ENCODE measurements at regions not wholly inside any gene's neighbourhood (a gene's known extent, or its start where the extent isn't known, plus 50 kb on each side); places are given as distances from the start of the nearest gene placed in this dataset.

DNA sequence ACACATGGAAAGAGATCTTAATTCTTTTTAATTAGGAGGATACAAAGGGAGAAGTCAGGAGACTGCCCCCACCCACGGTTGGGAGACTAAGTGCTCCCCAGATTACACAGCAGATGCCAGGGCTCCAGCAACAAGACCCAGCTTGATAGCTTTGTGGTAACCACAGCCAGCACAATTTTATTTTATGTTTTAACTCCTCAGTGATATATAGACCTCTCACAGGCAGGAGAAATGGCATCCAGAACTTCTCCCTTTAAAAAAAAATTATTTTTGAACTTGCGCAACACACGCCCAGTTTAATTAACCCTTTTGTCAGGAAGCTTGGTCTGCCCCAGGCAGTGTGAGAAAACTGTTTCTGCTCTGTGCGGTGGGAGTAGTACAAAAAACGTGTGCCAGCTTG, 62.6 kb upstream of the ACOT11 start:
- peaks cover 9% of the 10 kb centered on the region for H3K27me3 Mint-ChIP-seq (ENCODE audit: insufficient read depth)
- TF ChIP-seq, protein P1, sequence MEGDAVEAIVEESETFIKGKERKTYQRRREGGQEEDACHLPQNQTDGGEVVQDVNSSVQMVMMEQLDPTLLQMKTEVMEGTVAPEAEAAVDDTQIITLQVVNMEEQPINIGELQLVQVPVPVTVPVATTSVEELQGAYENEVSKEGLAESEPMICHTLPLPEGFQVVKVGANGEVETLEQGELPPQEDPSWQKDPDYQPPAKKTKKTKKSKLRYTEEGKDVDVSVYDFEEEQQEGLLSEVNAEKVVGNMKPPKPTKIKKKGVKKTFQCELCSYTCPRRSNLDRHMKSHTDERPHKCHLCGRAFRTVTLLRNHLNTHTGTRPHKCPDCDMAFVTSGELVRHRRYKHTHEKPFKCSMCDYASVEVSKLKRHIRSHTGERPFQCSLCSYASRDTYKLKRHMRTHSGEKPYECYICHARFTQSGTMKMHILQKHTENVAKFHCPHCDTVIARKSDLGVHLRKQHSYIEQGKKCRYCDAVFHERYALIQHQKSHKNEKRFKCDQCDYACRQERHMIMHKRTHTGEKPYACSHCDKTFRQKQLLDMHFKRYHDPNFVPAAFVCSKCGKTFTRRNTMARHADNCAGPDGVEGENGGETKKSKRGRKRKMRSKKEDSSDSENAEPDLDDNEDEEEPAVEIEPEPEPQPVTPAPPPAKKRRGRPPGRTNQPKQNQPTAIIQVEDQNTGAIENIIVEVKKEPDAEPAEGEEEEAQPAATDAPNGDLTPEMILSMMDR (conservative IDR thresholded peaks at IDR 0.05): no peak

DNA sequence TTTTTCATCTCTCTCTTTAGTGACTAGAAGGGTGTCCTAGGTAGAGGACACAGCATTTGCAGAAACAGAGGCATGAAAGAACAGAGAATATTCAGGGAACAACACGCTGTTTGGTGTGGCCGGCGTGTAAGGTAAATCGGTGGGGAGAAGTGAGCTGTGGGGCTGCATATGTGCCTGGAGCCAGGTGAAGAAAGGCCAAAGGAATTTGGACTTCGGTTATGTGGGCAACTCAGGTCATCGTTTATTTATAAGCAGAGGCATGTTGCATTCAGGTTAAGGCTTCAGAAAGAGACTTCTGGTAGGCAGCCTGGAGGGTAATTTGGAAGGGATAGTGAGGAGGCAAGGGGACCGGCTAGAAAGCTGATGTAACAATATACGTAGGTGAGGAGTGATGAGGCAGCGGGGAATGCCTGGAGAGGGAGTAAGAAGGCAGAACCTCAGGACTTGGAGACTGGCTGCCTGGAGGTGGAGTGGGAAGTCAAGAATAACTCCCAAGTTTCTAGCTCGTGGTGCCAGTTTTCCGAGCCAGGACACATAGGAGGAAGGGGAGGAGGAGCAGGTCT, 64.1 kb upstream of the ACOT11 start:
- TF ChIP-seq, protein P1 (conservative IDR thresholded peaks at IDR 0.05): no peak
- no peak for DNase-seq
- Histone ChIP-seq H3K27me3 (ENCODE audit: control insufficient read depth, insufficient read depth, low read length, poor library complexity, severe bottlenecking) (no peaks in the 10 kb centered on the region), H3K9ac (ENCODE audit: extremely low read depth, low read length, poor library complexity, severe bottlenecking) (no peak overlapping the region), H3K27ac (ENCODE audit: low read depth, low read length) (no peak overlapping the region), H3K36me3 (ENCODE audit: control insufficient read depth, insufficient read depth, low read length) (no peaks in the 10 kb centered on the region), H3K4me3 (ENCODE audit: low read length) (no peak overlapping the region), H3K9me3 (ENCODE audit: control insufficient read depth, low read length) (no peaks in the 10 kb centered on the region), H3K4me1 (ENCODE audit: control insufficient read depth, insufficient read depth, low read length) (peaks cover 10% of the 10 kb centered on the region)
- peaks cover 12% of the 10 kb centered on the region for H3K27me3 Mint-ChIP-seq (ENCODE audit: insufficient read depth)
- no peaks in the 10 kb centered on the region for H3K36me3 Mint-ChIP-seq (ENCODE audit: low read depth)
- H3K4me3 Mint-ChIP-seq: no peak overlapping the region
- peaks cover 48% of the 10 kb centered on the region for H3K4me1 Mint-ChIP-seq
- 92% methylated on average over 11 of the region's 11 CpGs for WGBS, 2 experiments (ENCODE audit: insufficient coverage in 1 of 2, insufficient read length in 1 of 2)
- no peaks in the 10 kb centered on the region for H3K9me3 Mint-ChIP-seq
- H3K27ac Mint-ChIP-seq: peak overlapping the region; percentile 2

More for the DNA sequence above, 62.6 kb upstream of the ACOT11 start:
- no peak for DNase-seq
- no peaks in the 10 kb centered on the region for H3K36me3 Mint-ChIP-seq (ENCODE audit: low read depth)
- no peaks in the 10 kb centered on the region for H3K9me3 Mint-ChIP-seq
- H3K4me3 Mint-ChIP-seq: no peak overlapping the region
- no peaks in the 10 kb centered on the region for H3K36me3 ChIP-seq (ENCODE audit: control insufficient read depth, insufficient read depth, low read length)
- 89 to 94% methylated on average over 5 of the region's 5 CpGs for WGBS, 2 experiments (ENCODE audit: insufficient coverage in 1 of 2, insufficient read length in 1 of 2)
- peaks cover 38% of the 10 kb centered on the region for H3K4me1 Mint-ChIP-seq
- peaks cover 4% of the 10 kb centered on the region for H3K4me1 ChIP-seq (ENCODE audit: control insufficient read depth, insufficient read depth, low read length)
- no peaks in the 10 kb centered on the region for H3K9me3 ChIP-seq (ENCODE audit: control insufficient read depth, low read length)
- H3K27me3 ChIP-seq (ENCODE audit: control insufficient read depth, insufficient read depth, low read length, poor library complexity, severe bottlenecking): no peaks in the 10 kb centered on the region
- H3K27ac Mint-ChIP-seq: peak overlapping the region; percentile 72
- H3K9ac ChIP-seq (ENCODE audit: extremely low read depth, low read length, poor library complexity, severe bottlenecking): no peak overlapping the region
- H3K27ac ChIP-seq (ENCODE audit: low read depth, low read length): no peak overlapping the region
- H3K4me3 ChIP-seq (ENCODE audit: low read length): no peak overlapping the region

DNA sequence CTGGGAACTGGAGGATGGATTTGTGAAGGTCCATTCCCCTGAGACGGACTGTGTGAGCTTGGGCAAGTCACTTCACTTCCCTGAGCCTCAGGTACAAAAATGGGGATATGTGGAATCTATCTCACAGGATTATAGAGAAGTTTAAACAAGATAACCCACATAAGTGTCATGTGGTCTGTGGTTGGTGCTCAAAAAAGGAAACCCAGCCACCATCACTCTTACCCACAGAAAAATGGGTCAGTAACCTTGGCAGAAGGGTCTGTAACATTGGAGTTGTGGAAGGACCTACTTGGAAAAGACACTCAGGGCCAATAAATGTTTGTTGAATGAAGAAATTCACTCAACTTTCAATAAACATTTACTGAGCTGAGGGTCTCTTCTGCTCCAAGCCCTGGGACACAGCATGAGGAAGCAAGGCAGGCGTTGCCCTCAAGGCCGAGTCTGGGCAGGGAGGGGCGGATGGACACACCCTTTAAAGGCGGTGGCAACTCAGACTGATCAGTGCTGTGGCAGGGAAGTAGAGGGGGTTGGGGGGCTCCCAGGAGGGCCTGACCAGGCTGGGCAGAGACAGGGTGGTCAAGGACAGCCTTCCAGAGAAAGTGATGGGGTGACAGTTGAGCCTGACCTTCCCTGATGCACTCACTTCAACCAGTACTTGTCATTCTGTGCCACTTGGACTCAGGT, 66.7 kb upstream of the ACOT11 start:
- no peak overlapping the region for H3K9ac ChIP-seq (ENCODE audit: extremely low read depth, low read length, poor library complexity, severe bottlenecking)
- Mint-ChIP-seq H3K9me3 (no peaks in the 10 kb centered on the region), H3K4me1 (peaks cover 45% of the 10 kb centered on the region), H3K27me3 (ENCODE audit: insufficient read depth) (peaks cover 12% of the 10 kb centered on the region), H3K27ac (no peak overlapping the region), H3K36me3 (ENCODE audit: low read depth) (no peaks in the 10 kb centered on the region), H3K4me3 (no peak overlapping the region)
- no peak for DNase-seq
- TF ChIP-seq, protein P1 (conservative IDR thresholded peaks at IDR 0.05): no peak
- H3K9me3 ChIP-seq (ENCODE audit: control insufficient read depth, low read length): no peaks in the 10 kb centered on the region
- no peak overlapping the region for H3K4me3 ChIP-seq (ENCODE audit: low read length)
- H3K27ac ChIP-seq (ENCODE audit: low read depth, low read length): no peak overlapping the region
- 92 to 100% methylated on average over 3 to 5 of the region's 5 CpGs for WGBS, 2 experiments (ENCODE audit: insufficient coverage in 1 of 2, insufficient read length in 1 of 2)
- H3K4me1 ChIP-seq (ENCODE audit: control insufficient read depth, insufficient read depth, low read length): peaks cover 21% of the 10 kb centered on the region
- H3K36me3 ChIP-seq (ENCODE audit: control insufficient read depth, insufficient read depth, low read length): no peaks in the 10 kb centered on the region
- no peaks in the 10 kb centered on the region for H3K27me3 ChIP-seq (ENCODE audit: control insufficient read depth, insufficient read depth, low read length, poor library complexity, severe bottlenecking)

All from endodermal cell (in vitro differentiated cells).